ENCODE measurements at regions not wholly inside any gene's neighbourhood (a gene's known extent, or its start where the extent isn't known, plus 50 kb on each side); places are given as distances from the start of the nearest gene placed in this dataset.

DNA sequence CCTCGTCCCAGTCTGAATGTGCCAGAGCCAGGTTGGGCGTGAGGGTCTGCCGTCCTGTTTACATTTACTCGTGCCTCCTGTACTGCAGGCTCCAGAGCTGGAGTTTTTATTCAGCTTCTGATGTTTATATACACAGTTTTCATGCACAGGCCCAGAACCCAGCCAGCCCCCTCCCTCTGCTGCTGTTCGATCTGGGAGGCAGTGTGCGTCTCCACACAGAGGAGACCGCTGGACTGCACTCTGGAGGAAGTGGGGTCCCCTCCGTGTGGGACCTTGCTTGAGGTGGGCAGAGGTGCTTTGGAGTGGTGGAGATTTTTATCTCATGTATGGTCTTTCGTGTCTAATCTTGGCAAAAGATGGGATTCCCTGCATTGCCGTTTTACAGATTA, 90.6 kb downstream of the GLI2 start:
- CTCF ChIA-PET: no interaction called here
- TF ChIP-seq, protein P1, sequence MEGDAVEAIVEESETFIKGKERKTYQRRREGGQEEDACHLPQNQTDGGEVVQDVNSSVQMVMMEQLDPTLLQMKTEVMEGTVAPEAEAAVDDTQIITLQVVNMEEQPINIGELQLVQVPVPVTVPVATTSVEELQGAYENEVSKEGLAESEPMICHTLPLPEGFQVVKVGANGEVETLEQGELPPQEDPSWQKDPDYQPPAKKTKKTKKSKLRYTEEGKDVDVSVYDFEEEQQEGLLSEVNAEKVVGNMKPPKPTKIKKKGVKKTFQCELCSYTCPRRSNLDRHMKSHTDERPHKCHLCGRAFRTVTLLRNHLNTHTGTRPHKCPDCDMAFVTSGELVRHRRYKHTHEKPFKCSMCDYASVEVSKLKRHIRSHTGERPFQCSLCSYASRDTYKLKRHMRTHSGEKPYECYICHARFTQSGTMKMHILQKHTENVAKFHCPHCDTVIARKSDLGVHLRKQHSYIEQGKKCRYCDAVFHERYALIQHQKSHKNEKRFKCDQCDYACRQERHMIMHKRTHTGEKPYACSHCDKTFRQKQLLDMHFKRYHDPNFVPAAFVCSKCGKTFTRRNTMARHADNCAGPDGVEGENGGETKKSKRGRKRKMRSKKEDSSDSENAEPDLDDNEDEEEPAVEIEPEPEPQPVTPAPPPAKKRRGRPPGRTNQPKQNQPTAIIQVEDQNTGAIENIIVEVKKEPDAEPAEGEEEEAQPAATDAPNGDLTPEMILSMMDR (IDR thresholded peaks at IDR 0.05; ENCODE audit: control extremely low read depth, extremely low read depth, low read depth, missing control alignments): no peak
- no peak for DNase-seq (ENCODE audit: extremely low spot score)
- POLR2A ChIA-PET: no interaction called here

DNA sequence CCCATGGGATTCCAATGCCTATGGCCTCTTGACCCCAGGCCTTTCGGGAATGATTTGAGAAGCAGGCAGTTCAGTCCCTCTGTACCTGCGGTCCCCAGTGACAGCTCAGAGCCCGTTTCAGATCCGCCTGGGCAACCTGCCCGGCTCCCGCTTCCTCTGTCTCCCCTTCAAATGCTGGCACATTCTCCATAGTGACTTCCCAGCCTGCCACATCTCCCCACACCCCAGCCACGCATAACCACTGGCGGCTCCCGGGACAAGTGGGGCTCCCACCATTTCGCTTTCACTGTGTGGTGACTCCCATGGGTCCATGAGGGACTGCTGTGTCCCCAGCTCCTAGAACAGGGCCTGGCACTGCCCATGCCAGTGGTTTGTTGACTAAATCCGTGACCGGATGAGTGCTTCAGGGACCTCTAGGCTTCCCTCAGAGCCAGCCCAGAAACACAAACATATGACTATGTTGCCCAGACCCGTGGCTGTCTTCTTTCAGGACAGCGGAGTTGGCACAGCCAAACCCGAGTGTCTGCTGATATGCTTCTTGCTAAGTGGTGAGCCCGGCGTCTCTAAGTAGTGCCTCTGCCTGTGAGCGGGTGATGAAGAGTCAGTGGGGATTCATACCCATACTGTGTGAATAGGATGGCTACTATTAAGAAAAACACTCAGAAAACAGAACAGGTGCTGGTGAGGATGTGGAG, 91.2 kb downstream of the GLI2 start:
- no peak for DNase-seq (ENCODE audit: extremely low spot score)
- POLR2A ChIA-PET: no interaction called here
- TF ChIP-seq, protein P1 (IDR thresholded peaks at IDR 0.05; ENCODE audit: control extremely low read depth, extremely low read depth, low read depth, missing control alignments): no peak
- CTCF ChIA-PET: no interaction called here

DNA sequence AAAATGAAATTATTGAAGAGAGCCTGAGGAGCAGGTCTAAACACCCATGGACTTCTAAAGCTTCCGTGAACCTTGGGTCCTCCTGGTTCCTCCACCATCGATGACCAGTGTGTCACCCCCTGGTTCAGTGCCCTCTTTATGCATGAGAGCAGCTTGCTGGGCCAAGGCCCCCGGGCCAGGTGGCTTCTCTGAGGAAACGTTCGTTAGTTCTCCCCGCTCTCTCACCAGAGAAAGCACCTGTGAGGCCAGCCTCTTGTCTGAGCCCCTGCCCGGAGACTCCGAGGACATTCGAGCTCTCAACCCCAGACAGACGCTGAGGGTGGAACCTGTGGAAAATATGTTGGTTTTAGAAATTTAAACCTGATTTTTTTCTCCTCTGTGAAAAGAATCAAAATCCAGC, 92.4 kb downstream of the GLI2 start:
- ChIA-PET CTCF (interaction anchor here (0.6 kb wide), 1 partner anchor 1123 kb away, joined by 3 read pairs; no protein-coding TSS in a partner anchor), POLR2A (no interaction called here)
- DNase-seq (ENCODE audit: extremely low spot score): no peak
- TF ChIP-seq, protein P1 (IDR thresholded peaks at IDR 0.05; ENCODE audit: control extremely low read depth, extremely low read depth, low read depth, missing control alignments): no peak

DNA sequence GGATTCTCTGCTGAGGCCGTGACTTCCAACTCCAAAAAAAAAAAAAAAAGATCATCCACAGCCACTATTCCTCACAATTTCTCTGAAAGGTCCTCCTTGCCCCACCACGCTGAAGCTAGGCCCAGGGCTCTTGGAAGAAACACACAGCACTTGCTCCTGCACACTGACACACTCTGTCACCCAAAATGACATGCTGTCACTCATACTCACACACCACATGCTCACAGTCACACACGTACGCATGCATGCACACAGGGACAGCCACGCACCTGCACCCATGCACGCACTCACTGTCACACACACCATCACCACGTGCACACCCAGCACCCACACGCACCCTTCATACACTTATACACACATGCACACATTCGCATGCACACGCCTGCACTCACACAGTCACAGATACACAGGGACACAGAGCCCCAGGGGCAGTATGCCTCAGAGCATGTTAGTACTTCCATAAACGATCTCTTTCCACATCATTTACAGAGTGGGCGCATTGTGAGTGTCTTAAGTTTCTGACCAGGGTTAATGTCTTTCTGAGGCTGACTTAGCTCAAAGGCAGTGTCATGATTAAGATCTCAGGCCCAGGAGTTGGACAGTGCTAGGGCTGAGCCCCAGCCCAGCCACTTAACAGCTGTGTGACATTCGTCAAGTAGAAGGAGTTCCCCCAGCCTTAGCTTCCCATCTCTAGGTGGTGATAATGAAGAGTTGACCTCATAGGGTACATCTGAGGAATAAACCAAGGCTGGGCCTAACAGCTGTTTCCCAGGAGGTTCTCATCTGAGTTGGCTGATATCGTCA, 93.4 kb downstream of the GLI2 start:
- DNase-seq (ENCODE audit: extremely low spot score): no peak
- TF ChIP-seq, protein P1 (IDR thresholded peaks at IDR 0.05; ENCODE audit: control extremely low read depth, extremely low read depth, low read depth, missing control alignments): no peak
- ChIA-PET CTCF (interaction anchor here (0.6 kb wide), 1 partner anchor 1124 kb away, joined by 3 read pairs; no protein-coding TSS in a partner anchor), POLR2A (no interaction called here)

DNA sequence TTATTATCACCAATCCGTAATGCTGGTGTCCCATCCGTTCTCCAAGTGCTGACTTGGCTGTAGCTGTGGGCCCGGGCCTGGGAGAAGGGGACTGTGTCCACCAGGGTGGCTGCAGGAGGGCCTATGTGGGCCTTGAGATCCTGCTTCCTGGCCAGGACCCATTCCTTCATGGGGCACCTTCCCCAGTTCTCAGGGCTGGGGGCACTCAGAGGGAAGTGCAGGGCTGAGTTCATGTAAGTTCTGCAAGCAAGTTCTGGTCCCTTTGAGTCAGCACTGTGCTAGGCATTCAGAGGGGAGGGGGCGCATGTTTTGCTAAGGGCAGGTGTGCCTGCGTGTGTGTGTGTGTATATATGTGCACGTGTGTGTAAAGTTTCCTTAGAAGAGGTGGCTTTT, 94.0 kb downstream of the GLI2 start:
- POLR2A ChIA-PET: no interaction called here
- CTCF ChIA-PET: no interaction called here
- TF ChIP-seq, protein P1 (IDR thresholded peaks at IDR 0.05; ENCODE audit: control extremely low read depth, extremely low read depth, low read depth, missing control alignments): no peak
- no peak for DNase-seq (ENCODE audit: extremely low spot score)

DNA sequence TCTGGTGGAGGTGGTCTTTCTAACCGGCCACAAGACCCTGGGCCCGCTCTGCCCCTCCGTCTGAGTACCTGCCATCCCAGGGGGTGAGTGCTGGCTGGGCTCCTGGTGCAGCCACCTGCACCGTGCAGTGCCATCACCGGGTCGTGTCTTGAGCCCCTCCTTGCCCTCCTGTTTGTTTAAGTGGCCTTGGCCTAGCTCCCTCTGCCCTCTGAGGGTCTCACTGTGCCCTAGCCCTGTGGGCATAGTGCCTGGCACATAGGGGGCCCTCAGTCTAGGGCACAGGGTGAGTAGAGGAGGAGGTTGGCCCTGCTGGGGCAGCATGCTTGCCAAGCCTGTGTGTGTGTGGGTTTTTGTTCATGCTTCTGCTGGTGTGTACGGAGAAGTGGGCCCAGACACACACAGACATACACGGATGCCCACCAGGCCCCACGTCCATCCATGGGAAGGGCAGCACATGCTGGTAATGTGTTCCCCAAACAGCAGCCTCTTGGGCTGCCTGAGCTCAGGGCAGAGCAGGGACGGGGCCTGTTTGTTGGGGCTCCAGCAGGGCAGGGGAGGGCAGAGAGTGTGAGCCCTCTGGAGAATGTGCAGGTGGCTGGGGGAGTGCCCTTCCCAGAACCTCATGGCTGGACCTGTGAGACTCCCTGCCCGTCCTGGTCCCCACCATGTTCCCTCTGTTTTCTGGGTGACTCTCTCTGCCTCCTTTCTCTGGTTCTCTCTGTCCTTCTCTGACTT, 94.6 kb downstream of the GLI2 start:
- TF ChIP-seq, protein P1 (IDR thresholded peaks at IDR 0.05; ENCODE audit: control extremely low read depth, extremely low read depth, low read depth, missing control alignments): no peak
- CTCF ChIA-PET: no interaction called here
- POLR2A ChIA-PET: no interaction called here
- DNase-seq (ENCODE audit: extremely low spot score): no peak
